ENCODE measurements at regions not wholly inside any gene's neighbourhood (a gene's known extent, or its start where the extent isn't known, plus 50 kb on each side); places are given as distances from the start of the nearest gene placed in this dataset.
A peak's percentile ranks its signal among the peaks of the same experiment; 100 is the strongest.

GRCh38 chr13:111476197-111476596 lies 155.8 kb downstream of the TEX29 start:
- no peak for DNase-seq

- no peak for DNase-seq
These were observed 159.0 kb downstream of the TEX29 start for GRCh38 chr13:111479412-111479811.

GRCh38 chr13:111480503-111480902 lies 160.1 kb downstream of the TEX29 start:
- DNase-seq: no peak

- peak; percentile 79 to 100 (median 97) for DNase-seq
These were observed 160.5 kb downstream of the TEX29 start for GRCh38 chr13:111480976-111481375.

GRCh38 chr13:111482126-111482525 lies 161.7 kb downstream of the TEX29 start:
- no peak for DNase-seq

- no peak for DNase-seq
These were observed 162.6 kb downstream of the TEX29 start for GRCh38 chr13:111482806-111483620.

DNA sequence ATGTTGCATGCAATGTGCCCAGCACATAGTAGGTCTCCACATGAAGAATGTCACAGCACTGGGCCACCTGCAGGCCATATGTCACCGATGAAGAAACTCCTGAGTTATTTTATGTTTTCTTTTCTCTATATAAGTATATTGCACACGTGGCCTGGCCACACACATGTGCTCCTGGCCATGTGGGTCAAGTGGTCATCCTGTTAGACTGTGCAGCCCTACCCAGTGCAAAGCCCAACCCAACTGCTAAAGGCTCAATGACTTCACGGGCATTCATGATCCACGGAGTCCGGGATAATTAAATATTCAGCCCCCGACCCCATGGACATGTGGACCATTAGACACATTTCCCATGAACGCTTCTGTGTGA lies 163.2 kb downstream of the TEX29 start:
- DNase-seq: no peak

DNA sequence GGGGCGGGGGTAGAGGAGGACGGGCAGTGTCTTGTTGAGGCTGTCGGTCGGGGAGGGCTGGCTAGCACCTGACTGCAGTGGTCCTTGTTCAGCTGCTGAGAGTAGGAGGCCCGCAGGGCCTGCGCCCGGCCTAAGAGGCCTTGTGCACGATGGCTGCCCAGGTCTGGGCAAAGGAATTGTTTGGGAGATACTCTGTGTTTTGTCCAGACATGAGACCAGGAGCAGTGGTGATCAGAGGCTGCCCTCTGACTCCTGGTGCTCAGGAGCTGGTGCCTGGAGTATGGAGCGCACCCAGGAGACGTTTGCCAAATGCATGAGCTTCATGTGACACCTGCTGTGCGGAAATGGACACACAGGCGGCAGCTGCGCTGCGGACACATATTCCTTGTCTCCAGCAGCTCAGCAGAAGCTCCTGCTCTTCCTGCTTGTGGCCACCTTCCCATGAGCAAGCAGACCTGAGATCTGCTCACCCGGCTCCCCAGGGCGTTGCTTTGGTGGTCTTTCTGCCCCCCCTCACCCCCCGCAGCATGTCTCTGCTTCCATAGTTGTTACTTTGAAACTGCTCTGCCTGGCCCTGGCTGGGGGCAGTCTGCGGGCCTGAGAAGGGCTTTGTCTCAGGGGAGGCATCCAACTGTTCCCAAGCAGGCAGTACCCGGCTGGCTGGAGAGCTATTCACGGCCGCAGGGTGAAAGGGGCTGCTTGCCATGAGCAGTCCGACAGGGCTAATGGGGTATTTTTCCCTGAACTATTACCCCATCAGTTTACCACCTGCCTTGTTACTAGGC lies 163.9 kb downstream of the TEX29 start:
- peak in 2 of 3 experiments; percentile 67 to 82 for DNase-seq

DNA sequence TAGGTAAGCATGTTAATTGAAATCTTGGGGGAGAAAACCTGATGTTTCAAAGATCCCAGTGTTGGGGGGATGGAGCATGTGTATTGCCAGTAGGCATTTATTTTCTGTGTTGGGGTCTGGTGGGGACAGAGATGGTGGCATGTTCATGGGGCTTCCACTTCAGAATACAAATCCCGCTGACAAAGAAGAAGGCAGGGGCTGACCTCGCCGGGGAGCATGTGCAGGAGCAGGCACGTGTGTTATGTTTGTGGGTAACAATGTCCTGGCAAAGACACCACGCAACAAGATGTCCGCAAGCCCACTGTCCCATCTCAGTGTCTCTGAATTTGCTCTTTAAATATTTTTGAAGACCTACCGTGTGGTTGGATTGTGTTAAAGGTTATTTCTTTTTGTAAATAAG lies 164.5 kb downstream of the TEX29 start:
- no peak for DNase-seq

GRCh38 chr13:111485491-111486250 lies 165.2 kb downstream of the TEX29 start:
- no peak for DNase-seq

- no peak for DNase-seq
These were observed 165.9 kb downstream of the TEX29 start for GRCh38 chr13:111486331-111486730.

GRCh38 chr13:111486801-111487200 lies 166.4 kb downstream of the TEX29 start:
- no peak for DNase-seq

DNA sequence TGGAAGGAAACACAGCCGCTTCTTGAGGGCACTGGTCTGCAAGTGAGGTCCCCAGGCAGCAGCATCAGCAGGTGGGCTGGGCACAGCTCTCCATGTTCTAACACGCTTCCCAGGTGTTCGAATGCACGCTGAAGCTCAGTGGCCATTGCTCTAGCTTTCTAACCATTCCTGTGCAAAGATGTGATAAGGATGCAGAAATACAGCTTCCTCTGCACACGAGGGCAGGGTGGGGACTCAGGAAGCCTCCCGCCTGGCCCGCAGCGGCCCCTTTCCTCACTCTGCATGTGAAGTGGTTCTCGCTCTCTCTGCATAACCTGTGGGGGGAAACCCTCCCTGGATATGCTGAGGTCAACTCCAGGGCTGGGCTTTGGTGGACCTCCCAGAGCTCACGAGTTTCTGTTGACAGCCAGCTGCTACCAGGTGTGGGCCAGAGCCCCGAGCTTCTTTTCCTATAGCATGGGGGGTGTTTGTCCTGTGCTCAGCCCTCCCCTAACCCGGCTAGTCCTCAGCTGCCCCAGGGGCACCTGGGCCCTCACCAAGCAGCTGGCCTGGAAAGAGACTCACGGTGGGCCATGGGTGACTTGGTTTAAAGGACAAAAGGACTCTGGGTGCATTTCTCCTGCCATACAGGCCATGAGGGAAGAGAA lies 168.2 kb downstream of the TEX29 start:
- DNase-seq: no peak

- DNase-seq: no peak
These were observed 168.9 kb downstream of the TEX29 start for GRCh38 chr13:111489301-111489700.

GRCh38 chr13:111490611-111491010 lies 170.2 kb downstream of the TEX29 start:
- DNase-seq: no peak

GRCh38 chr13:111491021-111491420 lies 170.6 kb downstream of the TEX29 start:
- DNase-seq: no peak

- DNase-seq: no peak
These were observed 171.2 kb downstream of the TEX29 start for GRCh38 chr13:111491659-111492058.

- DNase-seq: peak in 1 of 3 experiments; percentile 56
These were observed 172.0 kb downstream of the TEX29 start for GRCh38 chr13:111492341-111492950.

DNA sequence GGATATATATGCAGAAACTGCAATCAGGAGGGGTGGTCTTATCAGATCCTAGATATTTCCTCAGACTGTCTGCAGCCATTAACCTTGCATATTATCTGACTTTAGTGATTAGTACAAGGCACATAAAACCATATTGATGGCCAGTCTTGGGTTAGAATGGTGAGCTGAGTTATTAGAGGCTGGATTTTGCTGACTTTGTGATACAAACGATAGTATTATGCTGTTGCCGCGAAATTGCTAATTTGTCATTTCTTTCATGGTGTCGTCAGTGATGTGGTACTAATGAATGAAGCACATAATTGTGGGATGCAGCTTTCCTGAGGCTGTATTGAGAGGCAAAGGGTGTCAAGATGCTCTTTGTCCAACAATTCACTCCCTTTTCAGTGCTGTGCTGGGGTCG lies 172.5 kb downstream of the TEX29 start:
- DNase-seq: peak in 1 of 3 experiments; percentile 44

- no peak for DNase-seq
These were observed 173.0 kb downstream of the TEX29 start for GRCh38 chr13:111493468-111493867.

DNA sequence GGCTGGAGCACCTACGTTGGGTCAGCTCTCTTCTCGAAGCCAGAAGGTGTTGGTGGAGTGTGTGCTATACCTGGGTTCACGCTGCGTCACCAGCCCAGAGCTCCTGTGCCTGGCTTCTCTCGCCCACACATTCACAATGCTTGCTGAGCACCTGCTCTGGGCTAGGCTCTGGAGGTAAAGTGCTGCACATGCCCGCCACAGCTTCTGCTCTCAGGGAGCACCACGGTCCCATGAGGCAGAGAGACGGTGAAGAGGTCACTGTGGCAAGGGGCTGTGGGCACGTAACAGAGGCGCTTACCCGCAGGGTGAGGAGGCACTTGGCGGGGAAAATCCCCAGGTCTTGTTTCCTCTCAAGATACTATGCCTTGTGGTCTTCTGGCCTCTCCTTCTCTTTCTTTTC lies 174.2 kb downstream of the TEX29 start:
- DNase-seq: no peak

Data from NCI-H1417 (cell line).